Transverse colon (tissue), 4 donors: ENCODE measurements at regions not wholly inside any gene's neighbourhood (a gene's known extent, or its start where the extent isn't known, plus 50 kb on each side); places are given as distances from the start of the nearest gene placed in this dataset.

Experiments
- EP300 ChIP-seq: sonication (generic); formaldehyde crosslinking; IDR thresholded peaks from one replicate; pipeline ENCODE4 v1.6.1; 2017; ENCODE audit warnings: antibody characterized with exemption, low read depth
- POLR2A ChIP-seq: fragments of 450-650 bp; IDR thresholded peaks from one replicate; pipeline ENCODE4 v1.6.1; 2016; ENCODE audit warnings: antibody characterized with exemption, mild to moderate bottlenecking, moderate library complexity
- POLR2AphosphoS5 ChIP-seq, 3 donors: sonication (generic); formaldehyde crosslinking; IDR thresholded peaks; one replicate each; pipeline ENCODE4 v1.6.1; 2016; ENCODE audit warnings: antibody characterized with exemption in 3 of 3
- TF ChIP-seq, protein P1 (sequence below), 5 experiments: fragments of 200-600 bp in 3 of 5; fragments of 450-650 bp in 2 of 5; sonication (generic) in 3 of 5; IDR thresholded peaks; 1 replicate in 2 of 5; 2 replicates in 3 of 5; pipeline ENCODE4 v1.5.1; 2016 to 2017; ENCODE audit warnings: antibody characterized with exemption in 5 of 5, inconsistent platforms in 3 of 5, mild to moderate bottlenecking in 2 of 5, moderate library complexity in 1 of 5

DNA sequence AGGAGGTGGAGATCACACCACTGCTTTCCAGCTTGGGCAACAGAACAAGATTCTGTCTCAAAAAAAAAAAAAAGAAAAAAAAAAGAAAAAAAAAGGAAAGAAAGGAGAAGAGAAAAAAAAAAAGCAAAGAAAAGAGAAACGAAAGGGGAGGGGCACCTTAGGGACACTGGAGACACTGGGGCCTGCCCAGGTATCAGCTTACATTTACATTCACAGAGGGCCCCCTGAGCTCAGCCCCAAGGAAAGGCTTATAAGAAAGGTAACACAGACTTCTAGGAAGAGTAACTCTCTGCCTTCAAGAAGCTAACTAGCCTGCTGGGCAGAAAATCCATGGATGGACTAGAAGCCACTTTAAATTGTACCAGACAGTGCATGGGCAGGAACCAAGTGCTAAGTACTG lies 108.8 kb downstream of the NPY start:
- TF ChIP-seq, protein P1, sequence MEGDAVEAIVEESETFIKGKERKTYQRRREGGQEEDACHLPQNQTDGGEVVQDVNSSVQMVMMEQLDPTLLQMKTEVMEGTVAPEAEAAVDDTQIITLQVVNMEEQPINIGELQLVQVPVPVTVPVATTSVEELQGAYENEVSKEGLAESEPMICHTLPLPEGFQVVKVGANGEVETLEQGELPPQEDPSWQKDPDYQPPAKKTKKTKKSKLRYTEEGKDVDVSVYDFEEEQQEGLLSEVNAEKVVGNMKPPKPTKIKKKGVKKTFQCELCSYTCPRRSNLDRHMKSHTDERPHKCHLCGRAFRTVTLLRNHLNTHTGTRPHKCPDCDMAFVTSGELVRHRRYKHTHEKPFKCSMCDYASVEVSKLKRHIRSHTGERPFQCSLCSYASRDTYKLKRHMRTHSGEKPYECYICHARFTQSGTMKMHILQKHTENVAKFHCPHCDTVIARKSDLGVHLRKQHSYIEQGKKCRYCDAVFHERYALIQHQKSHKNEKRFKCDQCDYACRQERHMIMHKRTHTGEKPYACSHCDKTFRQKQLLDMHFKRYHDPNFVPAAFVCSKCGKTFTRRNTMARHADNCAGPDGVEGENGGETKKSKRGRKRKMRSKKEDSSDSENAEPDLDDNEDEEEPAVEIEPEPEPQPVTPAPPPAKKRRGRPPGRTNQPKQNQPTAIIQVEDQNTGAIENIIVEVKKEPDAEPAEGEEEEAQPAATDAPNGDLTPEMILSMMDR (IDR thresholded peaks at IDR 0.05) = no peak
- TF ChIP-seq EP300 (no peak), POLR2AphosphoS5 (IDR thresholded peaks at IDR 0.05) (no peak), POLR2A (no peak)
